SK-N-MC (cell line): ENCODE measurements at regions not wholly inside any gene's neighbourhood (a gene's known extent, or its start where the extent isn't known, plus 50 kb on each side); places are given as distances from the start of the nearest gene placed in this dataset.

Experiments
- EZH2 ChIP-seq: fragments of 200-600 bp; sonication (generic); IDR thresholded peaks from one replicate; pipeline ENCODE4 v1.6.1; 2017; ENCODE audit warnings: antibody characterized with exemption
- FOXP2 ChIP-seq: optimal IDR thresholded peaks from 2 replicates; pipeline ENCODE3; 2011; ENCODE audit warnings: mild to moderate bottlenecking, moderate library complexity; ENCODE audit not compliant: insufficient read depth; ENCODE audit errors: extremely low read length, control extremely low read depth
- POLR2AphosphoS5 ChIP-seq: IDR thresholded peaks from 2 replicates; pipeline ENCODE4 v1.6.1; 2012; ENCODE audit warnings: mild to moderate bottlenecking, low read depth, low read length, borderline replicate concordance

DNA sequence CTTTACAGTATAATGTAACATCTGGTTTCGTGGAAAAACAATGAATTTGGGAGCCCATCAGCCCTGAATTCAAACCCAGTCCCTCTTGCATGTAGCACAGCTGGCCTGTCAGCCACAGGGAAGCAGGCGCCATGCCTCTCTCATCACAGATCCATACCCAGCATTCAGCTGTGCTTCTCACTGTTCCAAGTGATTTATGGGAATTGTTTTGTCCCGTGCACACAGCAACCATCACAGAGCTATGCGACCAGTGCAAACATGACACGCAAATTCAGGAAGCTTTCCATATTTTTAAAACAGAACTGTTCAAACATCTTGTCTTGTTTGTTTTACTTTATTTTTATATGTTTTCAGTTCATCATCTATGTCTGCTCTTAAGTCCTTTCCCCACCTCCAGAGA, 496.1 kb downstream of the EIPR1 start:
- TF ChIP-seq POLR2AphosphoS5 (no peak), EZH2 (no peak), FOXP2 (no peak)
